ENCODE measurements at regions not wholly inside any gene's neighbourhood (a gene's known extent, or its start where the extent isn't known, plus 50 kb on each side); places are given as distances from the start of the nearest gene placed in this dataset.

GRCh38 chr10:113219446-113219845 lies 269.4 kb downstream of the TCF7L2 start:
- ChIA-PET POLR2A (no interaction called here), CTCF (no interaction called here)
- Histone ChIP-seq H3K4me1 (ENCODE audit: insufficient read depth, low read length) (peaks cover 5% of the 10 kb centered on the region), H3K27ac (ENCODE audit: low read depth in 1 of 2, low read length in 2 of 2) (no peak overlapping the region), H3K9me3 (ENCODE audit: control insufficient read depth in 1 of 2, insufficient read depth in 1 of 2, low read length in 2 of 2) (no peaks in the 10 kb centered on the region), H3K27me3 (ENCODE audit: control insufficient read depth in 1 of 2, insufficient read depth in 2 of 2, low read length in 2 of 2) (peaks cover 9 to 11% of the 10 kb centered on the region in 2 experiments), H3K4me3 (ENCODE audit: low read length) (no peak overlapping the region), H3K36me3 (ENCODE audit: insufficient read depth, low read length) (no peaks in the 10 kb centered on the region)
- peaks cover 10% of the 10 kb centered on the region for H3K4me1 Mint-ChIP-seq (ENCODE audit: low read depth)
- no peaks in the 10 kb centered on the region for H3K9me3 Mint-ChIP-seq
- H3K4me3 Mint-ChIP-seq, result no peak overlapping the region
- H3K36me3 Mint-ChIP-seq (ENCODE audit: low read depth), result no peaks in the 10 kb centered on the region
- ATAC-seq (ENCODE audit: poor library complexity), result no peak
- peaks cover 36% of the 10 kb centered on the region for H3K27me3 Mint-ChIP-seq
- TF ChIP-seq, protein P1, sequence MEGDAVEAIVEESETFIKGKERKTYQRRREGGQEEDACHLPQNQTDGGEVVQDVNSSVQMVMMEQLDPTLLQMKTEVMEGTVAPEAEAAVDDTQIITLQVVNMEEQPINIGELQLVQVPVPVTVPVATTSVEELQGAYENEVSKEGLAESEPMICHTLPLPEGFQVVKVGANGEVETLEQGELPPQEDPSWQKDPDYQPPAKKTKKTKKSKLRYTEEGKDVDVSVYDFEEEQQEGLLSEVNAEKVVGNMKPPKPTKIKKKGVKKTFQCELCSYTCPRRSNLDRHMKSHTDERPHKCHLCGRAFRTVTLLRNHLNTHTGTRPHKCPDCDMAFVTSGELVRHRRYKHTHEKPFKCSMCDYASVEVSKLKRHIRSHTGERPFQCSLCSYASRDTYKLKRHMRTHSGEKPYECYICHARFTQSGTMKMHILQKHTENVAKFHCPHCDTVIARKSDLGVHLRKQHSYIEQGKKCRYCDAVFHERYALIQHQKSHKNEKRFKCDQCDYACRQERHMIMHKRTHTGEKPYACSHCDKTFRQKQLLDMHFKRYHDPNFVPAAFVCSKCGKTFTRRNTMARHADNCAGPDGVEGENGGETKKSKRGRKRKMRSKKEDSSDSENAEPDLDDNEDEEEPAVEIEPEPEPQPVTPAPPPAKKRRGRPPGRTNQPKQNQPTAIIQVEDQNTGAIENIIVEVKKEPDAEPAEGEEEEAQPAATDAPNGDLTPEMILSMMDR (IDR thresholded peaks at IDR 0.05), result no peak
- intact Hi-C loops (cut with DNase I, micrococcal nuclease), result no loop called here
- no peak for DNase-seq
- H3K27ac Mint-ChIP-seq, result no peak overlapping the region

DNA sequence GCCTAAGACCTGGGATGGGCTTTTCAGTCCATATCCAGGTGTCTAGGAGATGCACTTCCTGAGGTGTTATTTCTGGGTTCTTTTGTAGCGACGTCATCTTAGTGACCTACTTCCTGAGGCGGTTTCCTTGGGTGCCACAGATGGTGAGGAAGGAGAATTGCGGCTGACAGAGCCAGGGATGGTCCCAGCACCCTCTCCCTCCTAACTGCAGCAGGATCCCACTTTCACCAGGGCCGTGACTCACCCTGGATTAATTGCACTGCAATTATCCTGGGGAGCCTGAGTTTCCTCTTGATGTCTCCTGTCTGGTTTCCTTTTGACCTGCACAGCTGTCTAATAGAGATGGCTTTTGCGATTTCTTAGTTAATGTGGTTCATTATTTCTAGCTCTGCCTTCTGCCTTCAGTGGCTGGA lies 271.7 kb downstream of the TCF7L2 start:
- peaks cover 8% of the 10 kb centered on the region for H3K4me1 ChIP-seq (ENCODE audit: insufficient read depth, low read length)
- Mint-ChIP-seq H3K4me1 (ENCODE audit: low read depth) (peaks cover 24% of the 10 kb centered on the region), H3K4me3 (peak overlapping the region; percentile 40), H3K27me3 (peaks cover 41% of the 10 kb centered on the region), H3K36me3 (ENCODE audit: low read depth) (no peaks in the 10 kb centered on the region), H3K9me3 (no peaks in the 10 kb centered on the region), H3K27ac (no peak overlapping the region)
- H3K9me3 ChIP-seq (ENCODE audit: control insufficient read depth in 1 of 2, insufficient read depth in 1 of 2, low read length in 2 of 2), result no peaks in the 10 kb centered on the region
- no peak overlapping the region for H3K27ac ChIP-seq (ENCODE audit: low read depth in 1 of 2, low read length in 2 of 2)
- CTCF ChIA-PET, result no interaction called here
- peaks cover 11 to 13% of the 10 kb centered on the region in 2 experiments for H3K27me3 ChIP-seq (ENCODE audit: control insufficient read depth in 1 of 2, insufficient read depth in 2 of 2, low read length in 2 of 2)
- peak overlapping the region; percentile 25 for H3K4me3 ChIP-seq (ENCODE audit: low read length)
- POLR2A ChIA-PET, result no interaction called here
- no peak for ATAC-seq (ENCODE audit: poor library complexity)
- intact Hi-C loops (cut with DNase I, micrococcal nuclease), result no loop called here
- TF ChIP-seq, protein P1 (IDR thresholded peaks at IDR 0.05), result no peak
- no peaks in the 10 kb centered on the region for H3K36me3 ChIP-seq (ENCODE audit: insufficient read depth, low read length)
- DNase-seq, result peak in 2 of 14 experiments; percentile 31 to 37

GRCh38 chr10:113222207-113222606 lies 272.2 kb downstream of the TCF7L2 start:
- intact Hi-C loops (cut with DNase I, micrococcal nuclease), result no loop called here
- no peaks in the 10 kb centered on the region for H3K9me3 ChIP-seq (ENCODE audit: control insufficient read depth in 1 of 2, insufficient read depth in 1 of 2, low read length in 2 of 2)
- peaks cover 11 to 13% of the 10 kb centered on the region in 2 experiments for H3K27me3 ChIP-seq (ENCODE audit: control insufficient read depth in 1 of 2, insufficient read depth in 2 of 2, low read length in 2 of 2)
- POLR2A ChIA-PET, result no interaction called here
- H3K36me3 ChIP-seq (ENCODE audit: insufficient read depth, low read length), result no peaks in the 10 kb centered on the region
- H3K27ac ChIP-seq (ENCODE audit: low read depth in 1 of 2, low read length in 2 of 2), result no peak overlapping the region
- peak overlapping the region; percentile 25 for H3K4me3 ChIP-seq (ENCODE audit: low read length)
- Mint-ChIP-seq H3K4me1 (ENCODE audit: low read depth) (peaks cover 28% of the 10 kb centered on the region), H3K27ac (no peak overlapping the region), H3K36me3 (ENCODE audit: low read depth) (no peaks in the 10 kb centered on the region), H3K4me3 (peak overlapping the region; percentile 40), H3K9me3 (no peaks in the 10 kb centered on the region), H3K27me3 (peaks cover 44% of the 10 kb centered on the region)
- peaks cover 8% of the 10 kb centered on the region for H3K4me1 ChIP-seq (ENCODE audit: insufficient read depth, low read length)
- DNase-seq (no peak), ATAC-seq (ENCODE audit: poor library complexity) (no peak)
- CTCF ChIA-PET, result no interaction called here
- TF ChIP-seq, protein P1 (IDR thresholded peaks at IDR 0.05), result no peak

All from CD4-positive, alpha-beta T cell (primary cell).